ENCODE measurements at regions not wholly inside any gene's neighbourhood (a gene's known extent, or its start where the extent isn't known, plus 50 kb on each side); places are given as distances from the start of the nearest gene placed in this dataset.

DNA sequence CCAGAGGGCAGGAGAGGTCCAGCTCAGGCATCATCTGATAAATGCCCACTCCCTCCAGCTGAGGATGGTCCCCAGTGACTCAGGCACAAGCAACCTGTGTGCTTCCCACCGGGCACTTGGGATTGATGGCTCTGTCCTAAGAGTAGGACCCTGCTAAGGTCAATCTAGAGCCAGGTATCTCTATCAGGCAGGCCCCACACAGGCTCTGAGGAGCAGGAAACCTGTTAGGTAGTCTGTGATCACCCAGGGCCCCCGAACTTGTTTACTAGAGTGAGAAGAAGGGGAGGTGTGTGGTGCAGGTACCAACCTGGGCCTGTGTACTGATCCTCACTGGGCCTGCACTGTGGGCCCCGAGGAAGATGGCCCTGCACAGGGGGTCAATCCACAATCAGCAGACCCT lies 119.6 kb upstream of the FSTL4 start:
- Histone ChIP-seq H3K79me2 (ENCODE audit: insufficient read depth, low read length) (no peaks in the 10 kb centered on the region), H4K20me1 (ENCODE audit: insufficient read depth, low read length) (no peaks in the 10 kb centered on the region), H2AFZ (ENCODE audit: low read length) (no peak overlapping the region), H3K36me3 (ENCODE audit: insufficient read depth, low read length) (no peaks in the 10 kb centered on the region), H3K9ac (ENCODE audit: low read length) (no peak overlapping the region), H3F3A (ENCODE audit: insufficient read depth, low read length) (no peaks in the 10 kb centered on the region), H3K4me2 (ENCODE audit: low read length) (no peak overlapping the region), H3K4me1 (ENCODE audit: insufficient read depth, low read length, severe bottlenecking) (no peaks in the 10 kb centered on the region), H3K27me3 (ENCODE audit: insufficient read depth, low read length) (no peaks in the 10 kb centered on the region; the same call in 1 of the 2 replicates), H3K9me2 (ENCODE audit: low read depth, low read length) (no peaks in the 10 kb centered on the region), H3K9me3 (ENCODE audit: low read length) (no peaks in the 10 kb centered on the region), H3K4me3 (ENCODE audit: low read depth, low read length, poor library complexity, severe bottlenecking) (no peak overlapping the region), H3K27ac (ENCODE audit: low read depth, low read length, poor library complexity, severe bottlenecking) (no peak overlapping the region)
- TF ChIP-seq, protein P1, sequence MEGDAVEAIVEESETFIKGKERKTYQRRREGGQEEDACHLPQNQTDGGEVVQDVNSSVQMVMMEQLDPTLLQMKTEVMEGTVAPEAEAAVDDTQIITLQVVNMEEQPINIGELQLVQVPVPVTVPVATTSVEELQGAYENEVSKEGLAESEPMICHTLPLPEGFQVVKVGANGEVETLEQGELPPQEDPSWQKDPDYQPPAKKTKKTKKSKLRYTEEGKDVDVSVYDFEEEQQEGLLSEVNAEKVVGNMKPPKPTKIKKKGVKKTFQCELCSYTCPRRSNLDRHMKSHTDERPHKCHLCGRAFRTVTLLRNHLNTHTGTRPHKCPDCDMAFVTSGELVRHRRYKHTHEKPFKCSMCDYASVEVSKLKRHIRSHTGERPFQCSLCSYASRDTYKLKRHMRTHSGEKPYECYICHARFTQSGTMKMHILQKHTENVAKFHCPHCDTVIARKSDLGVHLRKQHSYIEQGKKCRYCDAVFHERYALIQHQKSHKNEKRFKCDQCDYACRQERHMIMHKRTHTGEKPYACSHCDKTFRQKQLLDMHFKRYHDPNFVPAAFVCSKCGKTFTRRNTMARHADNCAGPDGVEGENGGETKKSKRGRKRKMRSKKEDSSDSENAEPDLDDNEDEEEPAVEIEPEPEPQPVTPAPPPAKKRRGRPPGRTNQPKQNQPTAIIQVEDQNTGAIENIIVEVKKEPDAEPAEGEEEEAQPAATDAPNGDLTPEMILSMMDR (IDR thresholded peaks at IDR 0.05; ENCODE audit: low read length) = no peak
- no peak for TF ChIP-seq EZH2 (IDR thresholded peaks at IDR 0.05; ENCODE audit: borderline replicate concordance, low read length)

DNA sequence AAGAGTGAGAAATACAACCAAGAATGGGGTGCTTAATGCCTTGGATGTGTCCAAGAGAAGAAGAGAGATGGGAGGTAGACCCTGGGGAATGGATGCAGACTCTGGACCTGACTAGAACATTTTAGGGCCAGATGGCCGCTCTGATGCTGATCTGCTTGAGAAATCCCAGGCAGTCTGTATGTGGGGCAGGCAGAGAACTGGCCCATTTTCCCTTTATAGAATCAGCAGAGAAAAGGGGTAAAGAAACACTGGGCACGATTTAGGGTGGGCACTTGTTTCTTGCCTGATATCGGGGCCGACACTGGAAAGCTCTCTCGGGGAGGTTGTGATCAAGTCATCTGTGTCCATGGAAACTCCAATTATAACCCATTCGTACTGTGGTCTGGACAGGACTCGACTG lies 118.5 kb upstream of the FSTL4 start:
- no peak overlapping the region for H3K27ac ChIP-seq (ENCODE audit: low read depth, low read length, poor library complexity, severe bottlenecking)
- no peaks in the 10 kb centered on the region for H3K79me2 ChIP-seq (ENCODE audit: insufficient read depth, low read length)
- H3F3A ChIP-seq (ENCODE audit: insufficient read depth, low read length) = no peaks in the 10 kb centered on the region
- TF ChIP-seq, protein P1 (IDR thresholded peaks at IDR 0.05; ENCODE audit: low read length) = no peak
- TF ChIP-seq EZH2 (IDR thresholded peaks at IDR 0.05; ENCODE audit: borderline replicate concordance, low read length) = no peak
- H3K4me1 ChIP-seq (ENCODE audit: insufficient read depth, low read length, severe bottlenecking) = no peaks in the 10 kb centered on the region
- no peak overlapping the region for H3K4me3 ChIP-seq (ENCODE audit: low read depth, low read length, poor library complexity, severe bottlenecking)
- H3K27me3 ChIP-seq (ENCODE audit: insufficient read depth, low read length) = no peaks in the 10 kb centered on the region; the same call in 1 of the 2 replicates
- no peaks in the 10 kb centered on the region for H4K20me1 ChIP-seq (ENCODE audit: insufficient read depth, low read length)
- H3K9ac ChIP-seq (ENCODE audit: low read length) = no peak overlapping the region
- H3K9me2 ChIP-seq (ENCODE audit: low read depth, low read length) = no peaks in the 10 kb centered on the region
- no peaks in the 10 kb centered on the region for H3K9me3 ChIP-seq (ENCODE audit: low read length)
- H2AFZ ChIP-seq (ENCODE audit: low read length) = no peak overlapping the region
- H3K36me3 ChIP-seq (ENCODE audit: insufficient read depth, low read length) = no peaks in the 10 kb centered on the region
- H3K4me2 ChIP-seq (ENCODE audit: low read length) = no peak overlapping the region

DNA sequence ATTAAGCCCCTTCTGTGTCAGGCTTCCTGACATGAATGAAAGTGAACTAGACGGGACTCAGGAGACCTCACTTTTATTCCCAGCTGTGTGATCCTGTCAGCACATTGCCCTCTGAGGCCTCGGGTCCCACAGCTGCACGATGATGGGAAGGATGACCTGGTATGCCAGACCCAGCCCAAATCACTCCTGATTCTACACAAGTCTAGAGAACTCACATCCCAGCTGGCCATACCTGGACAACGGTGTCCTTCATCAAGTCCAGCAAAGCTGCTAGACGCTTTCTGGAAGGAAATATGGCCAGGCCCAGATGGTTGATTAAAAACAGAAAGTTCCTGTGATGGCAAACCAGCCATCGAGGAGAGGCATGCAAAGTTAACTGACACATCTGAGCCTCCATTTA lies 118.0 kb upstream of the FSTL4 start:
- H3K27ac ChIP-seq (ENCODE audit: low read depth, low read length, poor library complexity, severe bottlenecking) = no peak overlapping the region
- TF ChIP-seq EZH2 (IDR thresholded peaks at IDR 0.05; ENCODE audit: borderline replicate concordance, low read length) = no peak
- TF ChIP-seq, protein P1 (IDR thresholded peaks at IDR 0.05; ENCODE audit: low read length) = no peak

More for the DNA sequence above, 118.0 kb upstream of the FSTL4 start:
- no peaks in the 10 kb centered on the region for H4K20me1 ChIP-seq (ENCODE audit: insufficient read depth, low read length)
- H2AFZ ChIP-seq (ENCODE audit: low read length) = no peak overlapping the region
- H3K4me3 ChIP-seq (ENCODE audit: low read depth, low read length, poor library complexity, severe bottlenecking) = no peak overlapping the region
- no peaks in the 10 kb centered on the region for H3K79me2 ChIP-seq (ENCODE audit: insufficient read depth, low read length)
- H3K9ac ChIP-seq (ENCODE audit: low read length) = no peak overlapping the region
- no peaks in the 10 kb centered on the region for H3K4me1 ChIP-seq (ENCODE audit: insufficient read depth, low read length, severe bottlenecking)
- no peaks in the 10 kb centered on the region for H3K9me3 ChIP-seq (ENCODE audit: low read length)
- H3F3A ChIP-seq (ENCODE audit: insufficient read depth, low read length) = no peaks in the 10 kb centered on the region
- no peaks in the 10 kb centered on the region for H3K9me2 ChIP-seq (ENCODE audit: low read depth, low read length)
- no peak overlapping the region for H3K4me2 ChIP-seq (ENCODE audit: low read length)
- H3K27me3 ChIP-seq (ENCODE audit: insufficient read depth, low read length) = no peaks in the 10 kb centered on the region; the same call in 1 of the 2 replicates
- no peaks in the 10 kb centered on the region for H3K36me3 ChIP-seq (ENCODE audit: insufficient read depth, low read length)

Measured in OCI-LY1 (cell line).